SK-MEL-5 (cell line): ENCODE measurements at regions not wholly inside any gene's neighbourhood (a gene's known extent, or its start where the extent isn't known, plus 50 kb on each side); places are given as distances from the start of the nearest gene placed in this dataset.
"Not testable (repeated sequence)": the region's sequence is repeated elsewhere in the genome, so short reads cannot be mapped to it uniquely, and the experiment has no call there.

ENCODE experiments used
- DNase-seq: peaks from one replicate; pipeline ENCODE4 v3.0.0-alpha.2; 2016; ENCODE audit warnings: low read depth, low spot score
- in situ Hi-C: cut with HindIII; loops from 2 replicates; pipeline ENCODE4 v1.10.0; 2016; ENCODE audit warnings: low sequenced_read_pairs, high pct_unique_total_duplicates, low pct_unique_long_range_greater_than_20kb

DNA sequence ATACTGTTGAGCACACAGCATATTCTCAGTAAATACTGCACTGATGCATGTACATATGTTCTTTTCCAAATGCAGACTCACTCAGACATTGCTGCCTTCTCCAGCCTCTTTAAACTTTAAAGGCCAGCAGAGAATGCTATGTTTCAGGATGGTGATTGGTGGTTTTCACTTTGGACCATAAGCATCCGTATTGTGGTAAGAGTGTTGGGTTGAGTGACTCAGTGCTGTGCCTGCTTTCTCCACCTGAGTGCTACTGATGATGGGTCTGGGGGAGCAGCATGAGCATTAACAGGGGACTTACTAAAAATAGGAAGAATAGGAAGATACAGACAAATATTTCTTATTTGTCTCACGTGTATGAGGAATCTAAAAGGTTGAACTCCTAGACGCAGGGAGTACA is 56.3 kb upstream of the ZNF92 start:
- in situ Hi-C loops, result no loop called here
- DNase-seq, result no peak

DNA sequence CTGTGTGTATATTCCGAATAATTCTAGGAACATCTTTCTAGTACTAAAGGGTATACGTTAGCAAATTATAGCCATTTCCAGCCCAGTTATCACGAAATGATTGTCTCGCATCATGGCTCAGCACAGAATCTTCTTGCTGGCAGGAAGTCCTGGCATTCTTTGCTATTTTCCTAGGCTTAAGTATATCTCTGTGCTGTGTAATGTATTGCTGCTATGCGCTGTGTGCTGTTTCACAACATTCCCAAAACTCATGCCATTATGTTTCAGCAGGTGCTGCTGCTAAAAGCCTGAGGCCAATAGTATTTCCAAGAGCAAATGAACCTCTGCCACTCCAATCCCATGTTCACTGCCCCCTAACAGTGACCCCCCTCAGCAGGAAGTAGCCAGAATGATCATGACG is 62.9 kb upstream of the ZNF92 start:
- no peak for DNase-seq
- in situ Hi-C loops, result no loop called here

GRCh38 chr7:65308300-65308678 is 65.4 kb upstream of the ZNF92 start:
- in situ Hi-C loops, result no loop called here
- no peak for DNase-seq

GRCh38 chr7:65307651-65308299 is 65.9 kb upstream of the ZNF92 start:
- in situ Hi-C loops, result no loop called here

DNA sequence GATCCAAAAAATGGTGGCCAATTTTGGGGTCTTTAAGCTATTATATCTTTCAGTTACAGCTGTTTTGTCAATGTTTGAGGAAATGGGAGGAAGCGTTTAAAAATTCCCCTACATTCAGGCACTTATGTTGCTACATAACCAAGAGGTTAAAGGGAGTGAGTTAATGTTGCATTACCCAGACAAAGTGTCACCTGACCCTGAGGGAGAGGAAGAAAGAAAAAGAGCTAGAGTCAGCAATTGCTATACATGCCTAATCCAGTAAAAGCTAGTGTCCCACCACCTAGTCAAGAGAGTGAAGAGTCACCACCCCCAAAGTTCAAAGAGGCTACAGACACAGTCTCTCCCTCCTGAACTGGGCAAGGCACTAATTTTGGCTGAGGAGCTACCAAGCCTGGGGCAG is 69.5 kb upstream of the ZNF92 start:
- no peak for DNase-seq
- in situ Hi-C loops, result no loop called here

More at GRCh38 chr7:65307651-65308299, 65.9 kb upstream of the ZNF92 start:
- peak; percentile 83 for DNase-seq

DNA sequence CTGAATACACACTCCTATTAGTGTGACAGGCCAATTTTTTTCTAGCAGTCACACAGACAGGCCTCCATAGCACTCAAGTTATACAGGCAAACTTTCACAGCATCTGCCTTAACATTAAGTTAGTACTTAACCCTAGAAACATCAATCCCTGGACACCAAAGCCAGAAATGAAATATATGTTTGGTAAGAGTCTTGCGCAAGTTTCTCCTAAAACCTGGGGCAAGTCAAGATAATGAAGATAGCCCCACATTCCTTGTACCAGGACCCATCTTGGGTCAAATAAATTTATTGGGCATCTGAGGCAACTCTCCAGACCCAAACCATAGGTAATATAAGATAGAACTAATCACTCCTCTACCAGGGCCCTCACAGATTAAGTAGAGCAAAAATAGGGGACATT is 70.8 kb upstream of the ZNF92 start:
- in situ Hi-C loops, result no loop called here
- no peak for DNase-seq

GRCh38 chr7:65301007-65301406 is 72.6 kb upstream of the ZNF92 start:
- in situ Hi-C loops, result no loop called here
- no peak for DNase-seq

DNA sequence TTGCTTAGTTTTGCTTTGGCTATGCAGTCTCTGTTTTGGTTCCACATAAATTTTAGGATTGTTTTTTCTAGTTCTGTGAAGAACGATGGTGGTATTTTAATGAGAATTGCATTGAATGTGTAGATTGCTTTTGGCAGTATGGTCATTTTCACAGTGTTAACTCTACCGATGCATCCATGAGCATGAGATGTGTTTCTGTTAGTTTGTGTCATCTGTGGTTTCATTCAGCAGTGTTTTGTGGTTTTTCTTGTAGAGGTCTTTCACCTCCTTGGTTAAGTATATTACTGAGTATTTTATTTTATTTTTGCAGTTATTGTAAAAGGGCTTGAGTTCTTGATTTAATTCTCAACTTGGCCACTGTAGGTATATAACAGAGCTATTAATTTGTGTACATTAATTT is 78.2 kb upstream of the ZNF92 start:
- in situ Hi-C loops, result no loop called here
- DNase-seq, result no peak

DNA sequence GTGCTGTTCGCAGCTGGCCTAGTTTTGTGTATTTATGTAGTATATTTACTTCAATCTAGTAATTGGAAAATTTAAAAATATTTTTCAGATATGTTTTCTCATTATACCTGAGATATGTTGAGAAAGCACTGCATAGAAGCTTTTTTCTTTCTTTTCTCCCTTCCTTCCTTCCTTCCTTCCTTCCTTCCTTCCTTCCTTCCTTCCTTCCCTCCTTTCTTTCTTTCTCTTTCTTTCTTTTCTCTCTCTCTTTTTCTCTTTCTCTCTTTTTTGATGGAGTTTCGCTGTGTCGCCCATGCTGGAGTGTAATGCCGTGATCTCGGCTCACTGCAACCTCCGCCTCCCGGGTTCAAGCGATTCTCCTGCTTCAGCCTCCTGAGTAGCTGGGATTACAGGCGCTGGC is 83.3 kb upstream of the ZNF92 start:
- in situ Hi-C loops, result not testable (repeated sequence)

DNA sequence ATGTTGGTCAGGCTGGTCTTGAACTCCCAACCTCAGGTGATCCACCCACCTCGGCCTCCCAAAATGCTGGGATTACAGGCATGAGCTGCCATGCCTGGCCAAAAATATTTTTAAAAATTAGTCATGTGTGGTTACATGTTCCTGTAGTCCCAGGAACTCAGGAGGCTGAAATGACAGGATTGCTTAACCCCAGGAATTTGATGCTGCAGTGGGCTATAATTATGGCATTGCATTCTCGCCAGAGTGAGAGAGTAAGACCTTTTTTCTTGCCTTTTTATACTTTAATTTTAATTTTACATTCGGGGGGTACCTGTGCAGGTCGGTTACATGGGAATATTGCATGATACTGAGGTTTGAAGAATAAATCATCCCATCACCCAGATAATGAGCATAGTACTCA is 86.6 kb upstream of the ZNF92 start:
- no peak for DNase-seq
- in situ Hi-C loops, result no loop called here

More for the DNA sequence above, 83.3 kb upstream of the ZNF92 start:
- not testable (repeated sequence) for DNase-seq

DNA sequence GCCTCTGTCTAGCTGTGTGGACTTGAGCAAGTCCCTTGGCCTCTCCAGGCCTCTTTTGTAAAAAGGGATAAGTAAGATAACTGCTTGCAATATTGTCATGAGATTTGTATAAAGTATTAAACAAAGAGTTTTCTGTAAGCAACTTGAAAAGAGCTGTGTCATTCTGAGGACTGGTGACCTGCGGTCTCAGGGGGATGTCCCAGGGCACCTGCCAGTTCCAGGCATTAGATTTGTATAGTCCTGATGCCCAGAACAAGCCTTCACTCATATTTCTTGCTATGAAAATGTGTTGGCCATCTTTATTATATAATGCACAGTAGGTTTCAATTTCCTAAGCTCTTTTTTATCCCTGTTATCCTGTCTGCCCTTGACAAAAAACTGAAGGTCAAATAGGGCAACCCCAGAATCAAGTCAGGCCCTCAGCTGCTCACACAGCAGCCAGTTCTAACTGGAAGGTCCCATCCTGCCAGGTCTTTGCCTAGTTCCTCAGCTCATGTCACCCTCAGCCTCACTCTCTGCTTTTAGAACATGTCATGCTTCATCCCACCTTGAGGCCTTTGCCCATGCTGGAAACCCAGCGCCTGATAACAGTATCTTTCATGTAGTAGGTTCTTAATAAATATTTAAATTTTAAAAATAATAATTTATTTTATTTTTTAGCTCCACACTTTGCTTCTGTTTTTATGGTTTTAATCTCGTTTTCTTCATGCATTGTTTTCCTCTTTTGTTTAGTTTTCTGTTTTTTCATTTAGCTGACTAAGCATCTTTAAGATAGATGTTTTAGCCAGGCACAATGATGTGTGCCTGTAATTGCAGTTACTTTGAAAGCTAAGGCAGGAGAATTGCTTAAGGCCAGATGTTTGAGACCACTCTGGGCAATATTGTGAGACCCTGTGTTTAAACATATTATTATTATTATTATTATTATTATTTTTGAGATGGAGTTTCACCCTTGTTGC is 87.5 kb upstream of the ZNF92 start:
- DNase-seq, result peak; percentile 35
- in situ Hi-C loops, result no loop called here

DNA sequence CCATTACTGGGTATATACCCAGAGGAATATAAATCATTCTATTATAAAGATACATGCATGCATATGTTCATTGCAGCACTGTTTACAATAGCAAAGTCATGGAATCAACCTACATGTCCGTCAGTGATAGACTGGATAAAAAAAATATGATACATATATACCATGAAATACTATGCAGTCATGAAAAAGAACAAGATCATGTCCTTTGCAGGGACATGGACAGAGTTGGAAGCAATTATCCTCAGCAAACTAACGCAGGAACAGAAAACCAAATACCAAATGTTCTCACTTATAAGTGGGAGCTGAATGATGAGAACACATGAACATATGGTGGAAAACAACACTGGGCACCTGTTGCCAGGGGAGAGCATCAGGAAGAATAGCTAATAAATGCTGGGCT is 88.4 kb upstream of the ZNF92 start:
- in situ Hi-C loops, DNase-seq: not testable (repeated sequence)

GRCh38 chr7:65279795-65280194 is 93.9 kb upstream of the ZNF92 start:
- in situ Hi-C loops, result no loop called here
- no peak for DNase-seq

DNA sequence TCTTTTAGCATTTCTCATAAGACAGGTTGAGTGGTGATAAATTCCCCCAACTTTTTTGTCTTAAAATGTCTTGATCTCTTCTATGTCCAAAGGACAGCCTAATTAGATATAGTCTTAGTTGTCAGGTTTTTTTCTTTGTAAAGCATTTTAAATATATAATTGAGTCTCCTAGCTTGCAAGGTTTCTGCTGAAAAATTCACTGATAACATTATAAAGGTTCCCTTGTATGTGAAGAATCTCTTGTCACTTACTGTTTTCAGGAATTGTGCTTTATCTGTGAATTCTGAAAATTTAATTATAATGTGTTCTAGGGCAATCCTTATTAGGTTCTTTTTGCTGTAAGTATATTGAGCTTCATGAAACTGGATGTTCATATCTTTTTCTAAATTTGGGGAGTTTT is 96.8 kb upstream of the ZNF92 start:
- in situ Hi-C loops, result no loop called here
- DNase-seq, result no peak

GRCh38 chr7:65271502-65271901 is 102.2 kb upstream of the ZNF92 start:
- in situ Hi-C loops, DNase-seq: not testable (repeated sequence)

DNA sequence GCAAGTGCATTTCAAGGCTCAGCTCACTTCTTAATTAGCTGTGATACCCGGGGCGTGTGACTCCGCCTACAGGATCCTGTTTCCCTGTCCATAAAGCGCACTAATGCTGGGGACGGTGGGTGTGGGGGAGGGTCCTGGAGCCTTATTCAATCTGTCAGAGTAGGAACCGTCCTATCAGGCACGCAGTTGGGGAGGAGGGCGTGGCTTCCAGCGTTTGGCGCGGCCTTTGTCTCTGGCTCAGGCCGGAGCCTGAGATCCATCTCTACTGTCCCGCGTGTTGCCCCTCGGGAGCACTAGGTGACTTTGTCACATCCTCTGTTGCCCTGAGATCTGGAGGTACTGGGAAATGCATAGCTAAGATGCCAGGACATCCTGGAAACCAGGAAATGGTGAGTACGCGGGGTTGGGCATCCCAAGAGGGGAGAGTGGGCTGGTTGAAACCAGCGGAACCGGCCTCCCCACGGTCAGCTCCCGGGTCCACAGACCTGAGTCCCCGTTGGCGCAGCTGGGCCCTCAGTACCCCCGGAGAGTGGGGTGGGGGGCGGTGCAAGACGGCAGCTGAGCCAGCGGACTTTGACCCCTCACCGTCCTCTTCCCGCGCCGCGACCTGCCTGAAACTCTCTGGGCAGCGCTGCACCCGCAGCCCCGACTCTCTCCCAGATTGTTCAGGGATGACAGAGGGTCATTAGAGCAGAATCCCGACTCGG is 104.4 kb upstream of the ZNF92 start:
- in situ Hi-C loops, result no loop called here
- DNase-seq, result peak; percentile 88

- in situ Hi-C loops, result no loop called here
- no peak for DNase-seq
Observed at GRCh38 chr7:65268782-65269149, 104.9 kb upstream of the ZNF92 start.

- DNase-seq, result no peak
- in situ Hi-C loops, result no loop called here
Observed at GRCh38 chr7:65265933-65266519, 107.6 kb upstream of the ZNF92 start.
